Glutamatergic neuron (in vitro differentiated cells): ENCODE measurements at regions not wholly inside any gene's neighbourhood (a gene's known extent, or its start where the extent isn't known, plus 50 kb on each side); places are given as distances from the start of the nearest gene placed in this dataset.
A peak's percentile ranks its signal among the peaks of the same experiment; 100 is the strongest.

Experiments
- DNase-seq: peaks from one replicate; pipeline ENCODE4 v3.0.0; 2022
- H3K27ac Mint-ChIP-seq: one replicate; pipeline ENCODE4 v1.8.0; 2020; ENCODE audit warnings: mild to moderate bottlenecking, mixed read lengths, inconsistent platforms; ENCODE audit not compliant: unreplicated experiment
- H3K27me3 Mint-ChIP-seq: one replicate; pipeline ENCODE4 v1.8.0; 2020; ENCODE audit warnings: mild to moderate bottlenecking, moderate library complexity, mixed read lengths, inconsistent platforms; ENCODE audit not compliant: unreplicated experiment
- H3K36me3 Mint-ChIP-seq: one replicate; pipeline ENCODE4 v1.8.0; 2020; ENCODE audit warnings: mild to moderate bottlenecking, mixed read lengths, inconsistent platforms; ENCODE audit not compliant: unreplicated experiment
- H3K4me1 Mint-ChIP-seq: one replicate; pipeline ENCODE4 v1.8.0; 2020; ENCODE audit warnings: mild to moderate bottlenecking, low read depth, mixed read lengths, inconsistent platforms; ENCODE audit not compliant: unreplicated experiment
- H3K4me3 Mint-ChIP-seq: one replicate; pipeline ENCODE4 v1.8.0; 2020; ENCODE audit warnings: mild to moderate bottlenecking, mixed read lengths, inconsistent platforms; ENCODE audit not compliant: unreplicated experiment
- H3K9me3 Mint-ChIP-seq: one replicate; pipeline ENCODE4 v1.8.0; 2020; ENCODE audit warnings: mild to moderate bottlenecking, moderate library complexity, mixed read lengths, inconsistent platforms; ENCODE audit not compliant: unreplicated experiment
- TF ChIP-seq, protein P1 (sequence below): fragments of 200-600 bp; sonication (generic); IDR thresholded peaks from one replicate; pipeline ENCODE4 v1.5.0; 2021; ENCODE audit not compliant: partially characterized antibody, unreplicated experiment

DNA sequence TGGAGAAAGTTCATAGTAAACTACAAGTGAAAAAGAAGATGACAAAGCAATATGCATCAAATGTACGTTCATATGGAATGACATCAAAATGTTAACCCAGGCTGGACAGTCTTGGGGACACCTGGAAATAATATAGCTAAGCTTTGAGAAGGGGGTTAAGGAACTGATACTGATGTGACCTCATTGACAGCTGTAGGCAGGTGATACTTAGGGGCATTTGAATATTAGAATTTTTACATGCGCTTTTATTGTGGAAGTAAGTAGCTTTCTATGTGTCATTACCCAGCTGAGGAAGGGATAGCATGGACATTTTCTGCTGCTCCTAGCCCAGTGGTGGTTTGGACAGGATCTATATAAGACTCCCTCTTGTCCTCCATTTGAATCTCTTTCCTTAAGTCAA, 299.7 kb downstream of the CWC27 start:
- TF ChIP-seq, protein P1, sequence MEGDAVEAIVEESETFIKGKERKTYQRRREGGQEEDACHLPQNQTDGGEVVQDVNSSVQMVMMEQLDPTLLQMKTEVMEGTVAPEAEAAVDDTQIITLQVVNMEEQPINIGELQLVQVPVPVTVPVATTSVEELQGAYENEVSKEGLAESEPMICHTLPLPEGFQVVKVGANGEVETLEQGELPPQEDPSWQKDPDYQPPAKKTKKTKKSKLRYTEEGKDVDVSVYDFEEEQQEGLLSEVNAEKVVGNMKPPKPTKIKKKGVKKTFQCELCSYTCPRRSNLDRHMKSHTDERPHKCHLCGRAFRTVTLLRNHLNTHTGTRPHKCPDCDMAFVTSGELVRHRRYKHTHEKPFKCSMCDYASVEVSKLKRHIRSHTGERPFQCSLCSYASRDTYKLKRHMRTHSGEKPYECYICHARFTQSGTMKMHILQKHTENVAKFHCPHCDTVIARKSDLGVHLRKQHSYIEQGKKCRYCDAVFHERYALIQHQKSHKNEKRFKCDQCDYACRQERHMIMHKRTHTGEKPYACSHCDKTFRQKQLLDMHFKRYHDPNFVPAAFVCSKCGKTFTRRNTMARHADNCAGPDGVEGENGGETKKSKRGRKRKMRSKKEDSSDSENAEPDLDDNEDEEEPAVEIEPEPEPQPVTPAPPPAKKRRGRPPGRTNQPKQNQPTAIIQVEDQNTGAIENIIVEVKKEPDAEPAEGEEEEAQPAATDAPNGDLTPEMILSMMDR = no peak
- peaks cover 14% of the 10 kb centered on the region for H3K4me1 Mint-ChIP-seq
- DNase-seq = no peak
- H3K9me3 Mint-ChIP-seq = peaks cover 5% of the 10 kb centered on the region
- no peak overlapping the region for H3K27ac Mint-ChIP-seq
- H3K27me3 Mint-ChIP-seq = no peaks in the 10 kb centered on the region
- H3K36me3 Mint-ChIP-seq = no peaks in the 10 kb centered on the region
- H3K4me3 Mint-ChIP-seq = no peak overlapping the region

DNA sequence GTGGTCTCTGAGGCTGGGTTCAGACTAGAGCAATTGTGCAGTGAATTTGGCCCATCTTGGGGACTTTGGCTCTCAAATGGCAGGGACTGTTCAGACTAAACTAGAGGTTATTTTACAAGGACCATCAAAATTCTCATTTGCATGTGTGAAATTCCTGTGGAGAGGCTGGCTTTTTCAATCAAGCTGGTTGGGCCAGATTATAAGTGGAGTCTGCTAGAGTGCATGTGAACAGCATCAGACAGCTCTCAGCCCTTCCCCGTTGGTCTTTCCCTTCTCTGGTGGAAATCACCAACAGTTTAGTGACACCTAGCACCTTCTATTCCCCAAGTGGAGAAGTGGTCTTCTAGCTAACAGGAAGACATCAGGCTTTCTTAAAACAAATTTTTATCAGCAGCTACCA, 301.3 kb downstream of the CWC27 start:
- Mint-ChIP-seq H3K4me1 (peaks cover 14% of the 10 kb centered on the region), H3K27me3 (no peaks in the 10 kb centered on the region), H3K9me3 (peaks cover 5% of the 10 kb centered on the region), H3K27ac (no peak overlapping the region), H3K36me3 (no peaks in the 10 kb centered on the region), H3K4me3 (no peak overlapping the region)
- TF ChIP-seq, protein P1 = no peak
- DNase-seq = no peak

DNA sequence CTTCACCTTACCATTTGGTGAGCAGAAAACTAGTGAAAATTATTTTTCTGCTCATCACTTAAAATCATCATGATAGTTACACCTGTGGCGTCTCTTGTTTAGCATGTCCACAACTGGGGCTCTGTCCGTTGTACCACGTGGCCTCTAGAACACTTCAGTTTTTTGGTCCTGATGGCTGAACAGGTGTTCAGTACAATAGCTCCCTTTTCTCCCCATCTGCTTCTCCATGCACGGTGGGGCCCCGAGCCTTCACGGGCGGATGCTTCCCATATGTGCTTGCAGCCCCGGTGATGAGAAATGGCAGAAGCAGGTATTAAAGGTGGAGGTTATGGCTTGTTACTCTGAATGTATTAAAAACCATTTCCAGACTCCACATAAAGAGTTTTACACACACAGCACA, 304.1 kb downstream of the CWC27 start:
- H3K27ac Mint-ChIP-seq = peak overlapping the region; percentile 84
- H3K4me1 Mint-ChIP-seq = peaks cover 22% of the 10 kb centered on the region
- peak overlapping the region; percentile 31 for H3K4me3 Mint-ChIP-seq
- H3K36me3 Mint-ChIP-seq = no peaks in the 10 kb centered on the region
- TF ChIP-seq, protein P1 = no peak
- H3K9me3 Mint-ChIP-seq = peaks cover 2% of the 10 kb centered on the region
- no peaks in the 10 kb centered on the region for H3K27me3 Mint-ChIP-seq
- no peak for DNase-seq

DNA sequence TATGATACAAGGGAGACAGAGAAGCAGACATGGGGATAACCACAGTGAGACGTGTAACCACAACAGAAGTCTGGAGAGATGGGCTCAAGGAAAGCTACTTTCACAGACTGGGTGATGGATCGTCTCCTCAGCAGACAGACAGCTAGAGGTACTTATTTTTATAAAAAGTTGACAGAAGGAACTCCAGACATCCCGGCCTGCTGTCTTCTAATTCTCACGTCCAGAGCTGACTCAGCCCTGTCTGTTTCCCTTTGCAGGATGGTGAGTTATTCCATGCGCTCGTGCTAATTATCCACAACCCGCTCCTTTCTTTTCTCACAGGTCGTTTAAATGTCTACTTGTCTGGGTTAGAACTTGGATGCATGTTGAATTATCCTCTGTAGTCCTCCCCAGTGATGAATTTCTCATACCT, 304.5 kb downstream of the CWC27 start:
- no peak for DNase-seq
- TF ChIP-seq, protein P1 = no peak
- Mint-ChIP-seq H3K9me3 (peaks cover 2% of the 10 kb centered on the region), H3K27ac (peak overlapping the region; percentile 84), H3K4me3 (no peak overlapping the region), H3K4me1 (peaks cover 22% of the 10 kb centered on the region), H3K36me3 (no peaks in the 10 kb centered on the region), H3K27me3 (no peaks in the 10 kb centered on the region)

DNA sequence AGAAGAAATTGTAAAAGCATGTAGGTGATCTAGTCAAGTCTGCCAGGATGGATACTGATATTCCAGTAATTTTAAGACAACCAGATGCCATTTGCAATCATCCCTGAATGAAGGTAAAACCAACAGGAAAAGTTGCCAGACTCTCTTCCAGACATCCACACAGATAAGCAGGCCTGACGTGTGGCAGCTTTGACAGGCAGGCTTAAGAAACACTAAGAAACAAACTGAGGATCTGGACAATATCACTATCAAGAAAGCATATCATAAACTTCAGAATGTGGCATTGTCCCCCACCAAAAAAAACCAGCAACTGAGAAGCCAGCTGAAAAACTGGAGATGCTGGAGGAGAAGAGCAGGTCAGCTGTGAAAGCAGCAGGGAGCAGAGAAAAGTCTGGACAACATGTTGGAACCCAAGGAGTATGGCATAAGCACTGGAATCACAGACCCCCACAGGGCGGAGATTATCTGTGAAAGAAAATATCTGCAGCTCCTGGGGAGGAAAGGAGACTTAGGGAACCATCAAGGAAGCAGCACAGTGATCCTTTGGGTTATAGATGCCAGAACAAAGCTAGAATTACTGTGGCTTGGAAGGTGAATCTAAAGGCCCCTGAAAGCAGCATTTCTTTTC, 307.0 kb downstream of the CWC27 start:
- TF ChIP-seq, protein P1 = no peak
- no peaks in the 10 kb centered on the region for H3K36me3 Mint-ChIP-seq
- H3K4me3 Mint-ChIP-seq = no peak overlapping the region
- peaks cover 22% of the 10 kb centered on the region for H3K4me1 Mint-ChIP-seq
- H3K27me3 Mint-ChIP-seq = no peaks in the 10 kb centered on the region
- DNase-seq = no peak
- H3K9me3 Mint-ChIP-seq = peaks cover 2% of the 10 kb centered on the region
- no peak overlapping the region for H3K27ac Mint-ChIP-seq
